ENCODE measurements at regions not wholly inside any gene's neighbourhood (a gene's known extent, or its start where the extent isn't known, plus 50 kb on each side); places are given as distances from the start of the nearest gene placed in this dataset.

- TF ChIP-seq CTCF (IDR thresholded peaks at IDR 0.05) (no peak), POLR2A (IDR thresholded peaks at IDR 0.05) (no peak)
These were observed 223.7 kb upstream of the AJAP1 start for GRCh38 chr1:4430406-4431365.
